ENCODE measurements at regions not wholly inside any gene's neighbourhood (a gene's known extent, or its start where the extent isn't known, plus 50 kb on each side); places are given as distances from the start of the nearest gene placed in this dataset.
"Not testable (repeated sequence)": the region's sequence is repeated elsewhere in the genome, so short reads cannot be mapped to it uniquely, and the experiment has no call there.

GRCh38 chr12:63404611-63405010 lies 253.6 kb upstream of the AVPR1A start:
- DNase-seq, result no peak

- DNase-seq, result no peak
Observed at GRCh38 chr12:63403256-63403655, 252.3 kb upstream of the AVPR1A start.

DNA sequence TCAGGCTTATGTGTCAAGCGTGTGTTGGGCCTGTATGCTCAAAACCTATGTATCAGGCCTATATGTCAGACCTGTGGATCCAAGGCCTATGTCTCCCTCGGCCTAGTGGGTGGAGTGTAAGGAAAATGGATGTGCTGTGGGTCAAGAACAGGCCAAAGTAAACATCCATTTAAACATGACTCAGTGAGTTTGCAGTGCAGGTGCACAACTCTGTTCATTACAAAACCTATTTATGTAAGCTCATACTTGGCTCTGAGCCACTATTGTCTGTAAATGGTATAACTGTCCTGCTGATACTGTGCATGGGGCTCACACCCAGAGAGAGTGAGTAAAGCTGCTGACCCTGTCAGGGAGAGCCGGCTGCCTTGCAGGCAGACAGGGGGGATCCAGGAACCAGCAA lies 249.7 kb upstream of the AVPR1A start:
- no peak for DNase-seq

GRCh38 chr12:63400318-63400717 lies 249.3 kb upstream of the AVPR1A start:
- DNase-seq, result no peak

GRCh38 chr12:63397807-63398206 lies 246.8 kb upstream of the AVPR1A start:
- no peak for DNase-seq

- no peak for DNase-seq
Observed at GRCh38 chr12:63396135-63396534, 245.1 kb upstream of the AVPR1A start.

DNA sequence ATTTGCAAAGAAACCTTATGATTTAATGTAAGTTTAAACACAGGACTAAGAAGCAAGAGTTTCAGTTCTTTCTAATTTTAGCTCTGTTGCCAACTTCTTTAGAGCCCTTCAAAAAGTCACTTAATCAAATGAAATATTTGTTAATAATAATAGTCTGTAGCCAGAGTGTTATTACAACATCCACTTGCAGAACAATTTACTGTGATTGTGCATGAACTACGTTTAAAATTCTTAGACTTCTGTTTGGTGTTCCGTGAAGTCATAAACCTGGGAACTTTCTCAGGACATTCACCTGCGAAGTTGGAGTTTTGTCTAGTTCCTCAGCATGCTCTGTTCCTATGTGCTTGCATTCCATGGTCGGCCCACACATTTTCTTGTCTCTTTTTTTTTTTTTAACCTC lies 244.0 kb upstream of the AVPR1A start:
- DNase-seq, result no peak

DNA sequence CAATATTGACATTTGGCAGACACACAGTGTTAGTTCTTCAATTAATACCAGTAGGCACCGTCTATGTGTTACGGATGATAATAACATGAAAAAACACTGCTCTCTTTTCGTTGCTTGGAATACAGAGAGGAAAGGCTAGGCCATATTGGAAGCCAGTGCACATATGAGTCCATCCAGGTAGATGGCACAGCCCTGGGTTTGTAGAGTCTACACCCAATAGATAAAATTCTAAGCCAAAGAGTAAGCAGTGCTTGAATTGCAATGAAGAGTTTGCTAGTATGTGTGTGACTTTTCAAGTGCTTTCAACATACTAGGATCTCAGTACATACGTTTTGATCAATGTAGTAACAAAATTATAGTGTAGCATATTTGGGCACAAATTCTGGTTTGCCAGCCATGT lies 243.3 kb upstream of the AVPR1A start:
- no peak for DNase-seq

DNA sequence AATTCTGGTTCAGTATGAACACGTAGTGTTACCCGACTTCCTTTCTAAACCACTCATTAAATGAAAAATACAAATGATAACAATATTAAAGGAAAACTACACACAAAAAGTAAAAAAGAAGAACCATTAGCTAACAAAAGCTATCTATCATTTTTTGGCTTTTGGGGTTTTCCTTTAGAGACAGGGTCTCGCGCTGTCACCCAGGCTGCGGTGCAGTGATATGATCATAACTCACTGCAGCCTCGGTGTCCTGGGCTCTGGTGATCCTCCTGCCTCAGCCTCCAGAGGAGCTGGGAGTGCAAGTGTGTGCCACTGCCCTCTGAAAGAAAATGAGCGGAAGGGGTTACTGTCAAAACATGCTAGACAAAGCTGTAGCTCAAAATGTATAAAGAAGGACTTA lies 238.2 kb upstream of the AVPR1A start:
- DNase-seq, result no peak

DNA sequence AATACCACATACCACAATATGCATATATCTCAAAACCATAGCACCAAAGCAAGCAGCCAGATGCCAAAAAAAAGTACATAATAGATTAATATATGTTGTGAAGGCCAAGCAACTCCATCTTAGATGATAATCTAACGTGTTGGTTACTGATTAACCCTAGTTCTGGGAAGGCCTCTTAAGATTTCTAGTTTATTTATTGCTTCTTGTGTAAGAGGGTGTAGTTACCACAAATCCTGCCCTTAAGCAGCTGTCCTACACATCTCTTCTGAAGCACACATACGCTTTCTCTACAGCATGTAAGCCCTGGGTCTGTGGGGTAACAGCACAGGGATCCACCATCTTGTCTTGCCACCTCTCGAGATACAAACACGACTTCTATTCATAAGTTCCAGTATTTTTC lies 236.8 kb upstream of the AVPR1A start:
- DNase-seq, result no peak

GRCh38 chr12:63382930-63383329 lies 231.9 kb upstream of the AVPR1A start:
- DNase-seq, result no peak

DNA sequence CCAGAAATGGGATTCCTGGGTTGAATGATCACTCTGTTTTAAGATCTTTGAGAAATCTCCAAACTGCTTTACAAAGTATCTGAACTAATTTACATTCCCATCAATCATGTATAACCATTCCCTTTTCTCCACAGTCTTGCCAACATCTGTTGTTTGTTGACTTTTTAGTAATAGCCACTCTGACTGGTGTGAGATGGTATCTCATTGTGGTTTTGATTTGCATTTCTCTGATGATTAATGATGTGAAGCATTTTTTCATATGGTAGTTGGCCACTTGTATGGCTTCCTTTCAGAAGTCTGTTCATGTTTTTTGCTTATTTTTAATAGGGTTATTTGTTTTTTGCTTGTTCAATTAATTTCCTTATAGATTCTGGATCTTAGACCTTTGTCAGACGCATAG lies 211.8 kb upstream of the AVPR1A start:
- no peak for DNase-seq

DNA sequence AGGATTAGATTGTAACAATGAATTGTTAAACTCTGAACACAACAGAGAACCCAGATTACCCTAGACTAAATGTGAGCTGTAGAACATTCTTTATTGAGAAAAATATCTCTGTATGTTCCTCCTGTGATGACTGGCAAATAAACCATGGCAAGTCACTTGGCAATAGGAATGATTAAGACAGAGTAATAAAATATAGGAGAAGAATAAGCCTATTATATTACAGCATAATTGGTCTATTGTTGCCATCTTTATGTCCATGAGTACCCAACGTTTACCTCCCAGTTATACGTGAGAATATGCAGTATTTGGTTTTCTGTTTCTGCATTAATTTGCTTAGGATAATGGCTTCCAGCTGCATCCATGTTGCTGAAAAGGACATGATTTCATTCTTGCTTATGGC lies 211.2 kb upstream of the AVPR1A start:
- no peak for DNase-seq

GRCh38 chr12:63354969-63355368 lies 204.0 kb upstream of the AVPR1A start:
- DNase-seq, result no peak

DNA sequence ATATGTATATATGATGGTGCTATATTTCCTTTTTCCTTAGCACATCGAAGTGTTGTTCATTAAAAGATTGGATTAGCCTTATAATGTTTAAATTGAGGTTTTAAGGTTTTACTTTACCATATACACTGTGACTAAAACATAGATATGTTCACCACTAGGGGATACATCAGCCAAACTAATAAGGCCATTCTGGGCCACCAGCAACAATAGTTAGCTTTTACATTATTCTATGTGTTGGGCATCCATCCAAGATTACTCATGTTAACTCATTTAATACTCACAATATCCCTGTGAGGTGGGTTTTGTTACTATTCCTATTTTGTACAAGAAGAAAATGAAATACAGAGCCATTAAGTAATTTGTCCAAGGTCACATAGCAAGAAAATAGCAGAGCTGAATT lies 202.6 kb upstream of the AVPR1A start:
- no peak for DNase-seq

- no peak for DNase-seq
Observed at GRCh38 chr12:63351370-63351769, 200.4 kb upstream of the AVPR1A start.

DNA sequence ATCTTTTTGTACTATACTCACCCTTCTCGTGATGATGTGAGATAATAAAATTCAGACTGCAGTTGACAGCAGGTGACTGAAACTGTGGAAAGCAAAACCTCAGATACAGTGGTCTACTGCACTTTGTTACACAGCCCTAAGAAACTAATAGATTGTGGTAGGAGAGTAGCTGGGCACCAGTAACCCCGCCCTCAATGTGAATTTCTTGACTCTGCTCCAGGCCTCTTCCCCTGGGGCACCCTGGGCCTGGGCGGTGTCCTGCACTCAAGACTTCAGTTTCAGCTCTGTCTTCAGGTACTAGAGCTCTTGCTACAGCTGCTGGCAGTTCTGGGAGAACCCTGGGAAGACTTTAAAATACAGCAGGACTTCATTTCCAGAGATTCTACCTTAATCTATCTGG lies 197.6 kb upstream of the AVPR1A start:
- DNase-seq, result no peak

- not testable (repeated sequence) for DNase-seq
Observed at GRCh38 chr12:63337158-63337557, 186.2 kb upstream of the AVPR1A start.

- DNase-seq, result no peak
Observed at GRCh38 chr12:63326260-63326659, 175.3 kb upstream of the AVPR1A start.

- no peak for DNase-seq
Observed at GRCh38 chr12:63325757-63326156, 174.8 kb upstream of the AVPR1A start.

DNA sequence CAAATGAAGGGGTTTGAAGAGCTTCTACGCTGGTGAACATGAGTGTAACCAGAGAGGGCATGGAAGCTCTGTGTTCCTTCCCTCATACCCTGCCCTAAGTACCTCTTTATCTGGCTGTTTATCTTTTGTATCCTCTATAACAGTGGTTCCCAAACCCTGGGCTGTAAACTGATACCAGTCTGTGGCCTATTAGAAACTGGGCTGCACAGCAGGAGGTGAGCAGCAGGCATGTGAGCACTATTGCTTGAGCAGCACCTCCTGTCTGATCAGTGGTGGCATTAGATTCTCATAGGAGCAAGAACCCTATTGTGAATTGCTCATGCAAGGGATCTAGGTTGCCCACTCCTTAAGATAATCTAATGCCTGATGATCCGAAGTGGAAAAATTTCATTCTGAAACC lies 172.9 kb upstream of the AVPR1A start:
- DNase-seq, result no peak

DNA sequence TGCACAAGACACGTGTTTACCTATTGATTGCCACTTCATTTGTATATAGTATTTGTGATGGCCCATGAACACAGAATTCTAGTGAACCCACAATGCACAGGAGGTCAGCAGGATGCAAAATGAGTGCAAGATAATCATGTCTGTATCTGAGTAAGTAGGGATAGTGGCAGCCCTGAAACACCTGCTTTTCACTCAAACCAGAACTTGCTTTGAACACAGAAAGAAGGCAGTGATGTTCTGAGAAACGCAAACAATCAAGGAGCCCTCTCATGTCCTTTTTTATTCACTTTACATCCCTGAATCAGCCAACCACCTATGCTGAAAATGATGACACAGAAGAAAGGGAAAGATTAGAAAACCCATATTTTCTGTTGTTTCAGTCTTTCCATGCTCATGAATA lies 170.4 kb upstream of the AVPR1A start:
- no peak for DNase-seq

DNA sequence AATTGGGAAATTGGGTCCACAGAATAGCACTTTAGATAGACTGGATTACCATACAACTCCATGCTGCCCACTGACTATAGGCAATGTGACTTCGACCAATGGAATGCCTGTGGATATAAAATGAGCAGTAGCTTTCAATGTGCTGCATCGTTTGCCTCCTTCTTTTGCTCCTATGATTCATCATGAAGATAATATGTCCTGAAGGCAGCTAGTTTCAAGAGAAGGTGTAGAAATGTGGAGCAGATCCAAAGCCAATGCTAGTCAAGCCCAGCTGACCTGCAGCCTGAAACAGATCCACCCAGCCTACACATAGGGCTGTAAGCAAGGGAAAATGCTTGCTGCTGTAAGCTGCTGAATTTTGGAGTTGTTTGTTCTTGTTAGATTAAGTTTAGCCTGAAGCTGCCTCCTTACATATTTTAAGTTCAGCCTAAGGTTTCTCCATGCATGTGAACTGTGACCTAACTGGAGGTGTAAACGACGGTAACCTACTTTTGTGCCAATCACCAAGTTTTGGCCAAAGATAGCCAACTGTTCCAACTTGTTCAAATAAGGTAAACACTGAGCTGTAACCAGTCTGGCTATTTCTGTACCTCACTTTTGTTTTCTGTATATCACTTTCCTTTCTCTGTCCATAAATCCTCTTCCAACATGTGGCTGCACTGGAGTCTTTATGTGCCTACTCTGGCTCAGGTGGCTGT lies 169.1 kb upstream of the AVPR1A start:
- DNase-seq, result no peak

DNA sequence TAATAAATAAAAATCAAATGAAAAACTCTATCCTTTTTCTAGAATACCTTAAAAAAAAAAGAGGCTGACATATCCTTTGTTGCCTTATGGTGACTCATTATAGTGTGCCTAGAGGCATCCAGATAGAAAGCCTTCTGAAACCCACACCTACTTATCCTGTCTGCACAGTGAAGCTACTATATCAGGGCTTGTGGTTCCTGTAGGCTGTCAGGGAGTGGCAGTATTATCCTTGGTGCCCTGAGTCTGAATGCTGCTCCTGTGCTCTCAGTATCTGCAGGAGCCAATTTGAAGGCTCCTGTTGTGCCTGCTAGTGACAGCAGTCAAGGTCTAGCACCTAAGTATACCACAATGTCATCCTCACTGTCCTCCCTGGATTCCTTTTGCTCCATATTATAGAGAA lies 168.4 kb upstream of the AVPR1A start:
- DNase-seq, result no peak

GRCh38 chr12:63318933-63319332 lies 167.9 kb upstream of the AVPR1A start:
- no peak for DNase-seq

- DNase-seq, result no peak
Observed at GRCh38 chr12:63318313-63318712, 167.3 kb upstream of the AVPR1A start.
